NOMO-1 treated with DMSO at 0.1 percent for 48 hours (cell line): ENCODE measurements at regions not wholly inside any gene's neighbourhood (a gene's known extent, or its start where the extent isn't known, plus 50 kb on each side); places are given as distances from the start of the nearest gene placed in this dataset.

ENCODE experiments used
- DNase-seq: peaks from one replicate; lab custom pipeline; 2025; ENCODE audit not compliant: unreplicated experiment; lab: John Stamatoyannopoulos, UW

GRCh38 chr1:101667761-101668160, 329.0 kb downstream of the OLFM3 start:
- no peak for DNase-seq

- no peak for DNase-seq
Observed at GRCh38 chr1:101683136-101683535, 313.6 kb downstream of the OLFM3 start.

GRCh38 chr1:101683561-101683960, 313.2 kb downstream of the OLFM3 start:
- no peak for DNase-seq

GRCh38 chr1:101697072-101697471, 299.7 kb downstream of the OLFM3 start:
- DNase-seq: no peak

GRCh38 chr1:101698681-101699080, 298.0 kb downstream of the OLFM3 start:
- DNase-seq: no peak

GRCh38 chr1:101704895-101705294, 291.8 kb downstream of the OLFM3 start:
- DNase-seq: no peak

GRCh38 chr1:101706366-101706765, 290.4 kb downstream of the OLFM3 start:
- DNase-seq: no peak

- DNase-seq: no peak
Observed at GRCh38 chr1:101709721-101710120, 287.0 kb downstream of the OLFM3 start.

GRCh38 chr1:101713760-101714159, 283.0 kb downstream of the OLFM3 start:
- DNase-seq: no peak

- no peak for DNase-seq
Observed at GRCh38 chr1:101723415-101723814, 273.3 kb downstream of the OLFM3 start.

GRCh38 chr1:101728029-101728428, 268.7 kb downstream of the OLFM3 start:
- DNase-seq: no peak

- no peak for DNase-seq
Observed at GRCh38 chr1:101730559-101730958, 266.2 kb downstream of the OLFM3 start.

- no peak for DNase-seq
Observed at GRCh38 chr1:101732261-101732660, 264.5 kb downstream of the OLFM3 start.

- DNase-seq: no peak
Observed at GRCh38 chr1:101733340-101733739, 263.4 kb downstream of the OLFM3 start.

- DNase-seq: peak; percentile 47
Observed at GRCh38 chr1:101738475-101738874, 258.3 kb downstream of the OLFM3 start.

GRCh38 chr1:101739146-101739545, 257.6 kb downstream of the OLFM3 start:
- no peak for DNase-seq

GRCh38 chr1:101739826-101740330, 256.8 kb downstream of the OLFM3 start:
- no peak for DNase-seq

GRCh38 chr1:101741910-101742309, 254.8 kb downstream of the OLFM3 start:
- DNase-seq: no peak

GRCh38 chr1:101742509-101742908, 254.2 kb downstream of the OLFM3 start:
- DNase-seq: no peak

- DNase-seq: no peak
Observed at GRCh38 chr1:101745551-101746270, 251.0 kb downstream of the OLFM3 start.

- no peak for DNase-seq
Observed at GRCh38 chr1:101748077-101748476, 248.6 kb downstream of the OLFM3 start.
